ENCODE measurements at regions not wholly inside any gene's neighbourhood (a gene's known extent, or its start where the extent isn't known, plus 50 kb on each side); places are given as distances from the start of the nearest gene placed in this dataset.

GRCh38 chr21:32190493-32191144 lies 88.2 kb downstream of the MIS18A start:
- 28% methylated on average over 9 of the region's 9 CpGs for WGBS (ENCODE audit: missing lambda C conversion rate)
- ATAC-seq (no peak), FAIRE-seq (no peak), DNase-seq (ENCODE audit: low read depth in 1 of 2, low spot score in 1 of 2) (no peak)
- Histone ChIP-seq H3K9me3 (no peaks in the 10 kb centered on the region), H3K27ac (no peak overlapping the region), H3K4me3 (no peak overlapping the region), H3K4me2 (no peak overlapping the region), H3K4me1 (no peaks in the 10 kb centered on the region)
- ChIA-PET POLR2A (no interaction called here), CTCF (no interaction called here)
- TF ChIP-seq NR3C1 (IDR thresholded peaks at IDR 0.05) (no peak), EHF (CRISPR knock-in tag; IDR thresholded peaks at IDR 0.05) (no peak), RCOR1 (IDR thresholded peaks at IDR 0.05; ENCODE audit: low read depth, low read length) (no peak)

GRCh38 chr21:32189688-32190483 lies 89.0 kb downstream of the MIS18A start:
- H3K4me3 ChIP-seq, result no peak overlapping the region
- ATAC-seq, result no peak
- no peaks in the 10 kb centered on the region for H3K4me1 ChIP-seq
- FAIRE-seq, result no peak
- WGBS (ENCODE audit: missing lambda C conversion rate), result 13% methylated on average over 5 of the region's 5 CpGs
- no peak overlapping the region for H3K4me2 ChIP-seq
- TF ChIP-seq PBX3 (IDR thresholded peaks at IDR 0.05), result no peak
- no peak for TF ChIP-seq CTCF (IDR thresholded peaks at IDR 0.05)
- no peak for TF ChIP-seq NR3C1 (IDR thresholded peaks at IDR 0.05)
- TF ChIP-seq ELK1 (IDR thresholded peaks at IDR 0.05; ENCODE audit: low read depth, low read length), result no peak
- TF ChIP-seq ZSCAN20 (CRISPR knock-in tag; IDR thresholded peaks at IDR 0.05), result no peak
- no peak for TF ChIP-seq HOXB5 (CRISPR knock-in tag; IDR thresholded peaks at IDR 0.05)
- no peak for TF ChIP-seq RARB (CRISPR knock-in tag; IDR thresholded peaks at IDR 0.05)
- TF ChIP-seq HOXB13 (CRISPR knock-in tag; IDR thresholded peaks at IDR 0.05; ENCODE audit: low read depth), result no peak
- no peak for TF ChIP-seq USF2 (IDR thresholded peaks at IDR 0.05)
- no peak for TF ChIP-seq MAX (IDR thresholded peaks at IDR 0.05)
- TF ChIP-seq CBX8 (IDR thresholded peaks at IDR 0.05), result no peak
- TF ChIP-seq FOXS1 (CRISPR knock-in tag; IDR thresholded peaks at IDR 0.05), result no peak
- no peak for TF ChIP-seq ESRRA (IDR thresholded peaks at IDR 0.05; ENCODE audit: borderline replicate concordance, low read length)
- no peak for TF ChIP-seq EP300 (IDR thresholded peaks at IDR 0.05)
- no peak for TF ChIP-seq RAD21 (conservative IDR thresholded peaks at IDR 0.05 in 1 of 2, IDR thresholded peaks at IDR 0.05 in 1 of 2)
- no peak for TF ChIP-seq KDM1A (IDR thresholded peaks at IDR 0.05; ENCODE audit: low read depth)
- no peak for TF ChIP-seq CEBPB (IDR thresholded peaks at IDR 0.05)
- no peak for TF ChIP-seq CHD4 (IDR thresholded peaks at IDR 0.05; ENCODE audit: borderline replicate concordance)
- TF ChIP-seq NFE2L2 (conservative IDR thresholded peaks at IDR 0.05; ENCODE audit: low read length), result no peak
- no peak for TF ChIP-seq EHMT2 (IDR thresholded peaks at IDR 0.05; ENCODE audit: low read depth)
- no peak overlapping the region for H3K27ac ChIP-seq
- H3K9me3 ChIP-seq, result no peaks in the 10 kb centered on the region
- CTCF ChIA-PET, result no interaction called here
- POLR2A ChIA-PET, result no interaction called here
- no peak for DNase-seq (ENCODE audit: low read depth in 1 of 2, low spot score in 1 of 2)

All from A549 (cell line).